ENCODE measurements at regions not wholly inside any gene's neighbourhood (a gene's known extent, or its start where the extent isn't known, plus 50 kb on each side); places are given as distances from the start of the nearest gene placed in this dataset.
"Not testable (repeated sequence)": the region's sequence is repeated elsewhere in the genome, so short reads cannot be mapped to it uniquely, and the experiment has no call there.

DNA sequence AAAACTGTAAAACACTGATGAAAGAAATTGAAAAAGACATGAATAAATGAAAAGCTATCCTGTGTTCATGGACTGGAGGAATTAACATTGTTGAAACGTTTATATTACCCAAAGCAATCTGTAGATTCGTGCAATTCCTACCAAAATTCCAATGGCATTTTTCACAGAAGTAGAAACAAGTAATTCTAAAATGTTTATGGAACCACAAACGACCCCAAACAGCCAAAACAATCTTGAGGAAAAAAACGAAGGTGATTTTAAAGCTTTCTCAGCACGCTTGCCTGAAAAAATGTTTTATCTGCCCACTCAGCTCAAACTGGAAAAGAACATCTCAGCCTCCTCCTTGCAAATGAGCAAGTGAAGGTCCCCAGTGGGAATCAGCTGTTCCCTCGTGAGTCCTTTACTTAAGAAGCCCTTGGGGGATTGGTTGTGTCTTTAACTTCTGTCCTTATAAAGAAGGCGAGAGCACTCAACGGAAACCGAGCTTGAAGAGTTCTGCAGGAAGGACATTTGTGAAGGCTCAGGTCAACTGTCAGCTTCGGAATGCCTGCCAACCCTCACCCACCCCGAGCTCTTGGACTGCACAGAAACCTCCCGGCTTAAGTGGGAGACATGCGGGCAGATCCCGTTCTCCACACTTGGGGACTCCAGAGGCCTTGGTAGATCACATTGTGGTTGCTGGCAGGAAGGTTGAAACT, 256.0 kb upstream of the IRS2 start:
- no peak overlapping the region for H3K9ac ChIP-seq (ENCODE audit: low read length)
- H3K27me3 ChIP-seq (ENCODE audit: control insufficient read depth, insufficient read depth, low read length), result peaks cover 7% of the 10 kb centered on the region
- H3K4me3 ChIP-seq (ENCODE audit: low read length), result no peak overlapping the region
- no peaks in the 10 kb centered on the region for H3K9me3 ChIP-seq (ENCODE audit: control insufficient read depth, low read depth, low read length)
- H3K4me1 ChIP-seq (ENCODE audit: control insufficient read depth, low read depth, low read length), result peaks cover 13% of the 10 kb centered on the region
- H3K27ac ChIP-seq (ENCODE audit: low read length), result no peak overlapping the region
- H3K36me3 ChIP-seq (ENCODE audit: control insufficient read depth, low read depth, low read length), result no peaks in the 10 kb centered on the region

DNA sequence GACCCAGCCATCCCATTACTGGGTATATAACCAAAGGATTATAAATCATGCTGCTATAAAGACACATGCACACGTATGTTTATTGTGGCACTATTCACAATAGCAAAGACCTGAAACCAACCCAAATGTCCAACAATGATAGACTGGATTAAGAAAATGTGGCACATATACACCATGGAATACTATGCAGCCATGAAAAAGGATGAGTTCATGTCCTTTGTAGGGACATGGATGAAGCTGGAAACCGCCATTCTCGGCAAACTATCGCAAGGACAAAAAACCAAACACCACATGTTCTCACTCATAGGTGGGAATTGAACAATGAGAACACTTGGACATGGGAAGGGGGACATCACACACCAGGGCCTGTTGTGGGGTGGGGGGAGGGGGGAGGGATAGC, 255.3 kb upstream of the IRS2 start:
- not testable (repeated sequence) for H3K4me3 ChIP-seq (ENCODE audit: low read length); H3K9me3 ChIP-seq (ENCODE audit: control insufficient read depth, low read depth, low read length); H3K36me3 ChIP-seq (ENCODE audit: control insufficient read depth, low read depth, low read length); H3K27ac ChIP-seq (ENCODE audit: low read length); H3K27me3 ChIP-seq (ENCODE audit: control insufficient read depth, insufficient read depth, low read length); H3K9ac ChIP-seq (ENCODE audit: low read length)
- H3K4me1 ChIP-seq (ENCODE audit: control insufficient read depth, low read depth, low read length), result peaks cover 13% of the 10 kb centered on the region

DNA sequence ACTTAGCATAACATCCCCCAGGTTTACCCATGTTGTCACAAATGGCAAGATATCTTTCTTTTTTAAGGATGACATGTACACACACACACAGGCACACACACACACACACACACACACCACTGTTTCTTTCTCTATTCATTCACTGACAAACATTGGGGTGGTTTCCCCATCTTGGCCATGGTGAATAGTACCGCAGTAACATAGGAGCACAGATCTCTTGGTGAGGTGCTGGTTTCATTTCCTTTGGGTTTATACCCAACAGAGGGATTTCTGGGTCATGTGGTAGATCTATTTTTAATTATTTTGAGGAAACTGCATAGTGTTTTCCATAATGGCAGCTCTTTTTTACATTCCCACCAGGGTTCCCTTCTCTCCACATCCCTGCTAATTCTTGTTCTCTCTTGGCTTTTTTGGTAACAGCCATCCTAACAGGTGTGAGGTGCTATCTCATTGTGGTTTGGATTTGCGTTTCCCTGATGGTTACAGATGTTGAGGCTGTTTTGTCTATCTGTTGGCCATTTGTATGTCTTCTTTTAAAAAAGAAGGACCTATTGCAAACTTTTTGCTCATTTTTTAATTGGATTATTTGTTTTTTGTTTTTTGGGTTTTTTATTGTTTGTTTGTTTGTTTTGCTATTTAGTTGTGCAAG, 251.7 kb upstream of the IRS2 start:
- H3K4me1 ChIP-seq (ENCODE audit: control insufficient read depth, low read depth, low read length), result peaks cover 5% of the 10 kb centered on the region
- H3K9me3 ChIP-seq (ENCODE audit: control insufficient read depth, low read depth, low read length), result no peaks in the 10 kb centered on the region
- H3K27ac ChIP-seq (ENCODE audit: low read length), result no peak overlapping the region
- no peak overlapping the region for H3K4me3 ChIP-seq (ENCODE audit: low read length)
- H3K36me3 ChIP-seq (ENCODE audit: control insufficient read depth, low read depth, low read length), result no peaks in the 10 kb centered on the region
- no peaks in the 10 kb centered on the region for H3K27me3 ChIP-seq (ENCODE audit: control insufficient read depth, insufficient read depth, low read length)
- H3K9ac ChIP-seq (ENCODE audit: low read length), result no peak overlapping the region

DNA sequence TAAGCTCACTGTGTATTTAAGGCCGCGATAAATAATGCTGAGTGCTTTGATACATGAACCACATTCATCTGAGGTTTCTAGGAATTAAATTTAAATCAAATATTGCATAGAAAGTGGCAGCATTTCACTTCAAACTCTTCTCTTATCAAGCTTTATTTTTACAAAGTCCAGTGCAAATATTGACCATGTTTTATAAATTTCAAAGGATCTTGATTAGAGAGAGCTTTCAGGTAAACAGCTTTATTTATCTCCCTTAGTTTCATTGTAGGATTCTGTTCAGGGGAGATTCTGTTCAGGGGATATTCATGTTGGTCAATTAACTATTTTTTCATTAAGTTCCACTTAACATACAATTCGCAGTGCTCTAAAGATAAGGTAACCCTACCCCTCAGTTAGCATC, 249.7 kb upstream of the IRS2 start:
- no peak overlapping the region for H3K27ac ChIP-seq (ENCODE audit: low read length)
- H3K9me3 ChIP-seq (ENCODE audit: control insufficient read depth, low read depth, low read length), result no peaks in the 10 kb centered on the region
- no peak overlapping the region for H3K4me3 ChIP-seq (ENCODE audit: low read length)
- H3K36me3 ChIP-seq (ENCODE audit: control insufficient read depth, low read depth, low read length), result no peaks in the 10 kb centered on the region
- H3K9ac ChIP-seq (ENCODE audit: low read length), result no peak overlapping the region
- H3K4me1 ChIP-seq (ENCODE audit: control insufficient read depth, low read depth, low read length), result peaks cover 5% of the 10 kb centered on the region
- H3K27me3 ChIP-seq (ENCODE audit: control insufficient read depth, insufficient read depth, low read length), result no peaks in the 10 kb centered on the region

DNA sequence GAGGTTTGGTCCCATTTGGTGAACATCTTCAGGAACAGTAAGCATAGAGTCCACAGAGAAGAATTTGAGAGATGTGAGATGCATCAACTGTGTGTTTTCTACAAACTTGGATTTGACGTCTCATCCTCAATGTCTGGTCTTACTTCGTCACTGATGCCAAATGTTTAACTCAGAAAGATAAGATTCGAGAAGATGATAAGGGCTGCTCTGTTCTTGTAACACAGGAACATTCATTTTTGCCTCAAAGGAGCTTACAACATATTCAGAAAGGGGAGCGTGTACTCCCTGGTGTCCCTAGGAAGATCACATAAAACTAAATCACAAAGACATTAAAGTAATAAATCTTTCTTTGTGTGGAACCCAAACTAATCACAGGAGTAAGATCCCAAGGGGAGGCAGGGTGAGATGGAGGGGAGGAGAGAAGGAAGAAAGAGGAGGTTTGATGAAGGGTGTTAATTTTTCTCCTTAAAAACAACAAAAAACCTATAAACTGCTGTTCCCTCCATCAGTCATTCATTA, 247.7 kb upstream of the IRS2 start:
- H3K27me3 ChIP-seq (ENCODE audit: control insufficient read depth, insufficient read depth, low read length), result no peaks in the 10 kb centered on the region
- no peaks in the 10 kb centered on the region for H3K9me3 ChIP-seq (ENCODE audit: control insufficient read depth, low read depth, low read length)
- H3K36me3 ChIP-seq (ENCODE audit: control insufficient read depth, low read depth, low read length), result no peaks in the 10 kb centered on the region
- no peak overlapping the region for H3K27ac ChIP-seq (ENCODE audit: low read length)
- peaks cover 5% of the 10 kb centered on the region for H3K4me1 ChIP-seq (ENCODE audit: control insufficient read depth, low read depth, low read length)
- H3K4me3 ChIP-seq (ENCODE audit: low read length), result no peak overlapping the region
- no peak overlapping the region for H3K9ac ChIP-seq (ENCODE audit: low read length)

DNA sequence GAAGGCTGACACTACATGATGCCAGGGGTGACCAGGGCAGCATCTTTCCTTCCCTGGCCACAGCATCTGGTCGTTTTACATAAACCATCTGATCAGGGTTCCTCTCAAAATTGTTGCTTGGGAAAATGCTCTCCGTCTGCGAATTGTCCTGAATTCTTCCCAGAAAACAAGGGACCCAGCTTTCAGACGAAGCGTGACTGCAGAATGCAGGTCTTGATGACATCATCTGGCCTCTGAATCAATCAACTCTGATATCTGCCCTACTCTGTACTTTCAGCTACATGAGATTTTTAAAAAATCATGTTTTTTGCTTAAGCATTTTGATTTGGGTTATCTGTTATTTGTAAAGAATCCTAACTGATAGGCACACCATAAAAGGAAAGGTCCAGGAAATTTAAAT, 246.6 kb upstream of the IRS2 start:
- Histone ChIP-seq H3K9ac (ENCODE audit: low read length) (no peak overlapping the region), H3K27me3 (ENCODE audit: control insufficient read depth, insufficient read depth, low read length) (no peaks in the 10 kb centered on the region), H3K27ac (ENCODE audit: low read length) (no peak overlapping the region), H3K36me3 (ENCODE audit: control insufficient read depth, low read depth, low read length) (no peaks in the 10 kb centered on the region), H3K9me3 (ENCODE audit: control insufficient read depth, low read depth, low read length) (no peaks in the 10 kb centered on the region), H3K4me3 (ENCODE audit: low read length) (no peak overlapping the region), H3K4me1 (ENCODE audit: control insufficient read depth, low read depth, low read length) (peaks cover 5% of the 10 kb centered on the region)

DNA sequence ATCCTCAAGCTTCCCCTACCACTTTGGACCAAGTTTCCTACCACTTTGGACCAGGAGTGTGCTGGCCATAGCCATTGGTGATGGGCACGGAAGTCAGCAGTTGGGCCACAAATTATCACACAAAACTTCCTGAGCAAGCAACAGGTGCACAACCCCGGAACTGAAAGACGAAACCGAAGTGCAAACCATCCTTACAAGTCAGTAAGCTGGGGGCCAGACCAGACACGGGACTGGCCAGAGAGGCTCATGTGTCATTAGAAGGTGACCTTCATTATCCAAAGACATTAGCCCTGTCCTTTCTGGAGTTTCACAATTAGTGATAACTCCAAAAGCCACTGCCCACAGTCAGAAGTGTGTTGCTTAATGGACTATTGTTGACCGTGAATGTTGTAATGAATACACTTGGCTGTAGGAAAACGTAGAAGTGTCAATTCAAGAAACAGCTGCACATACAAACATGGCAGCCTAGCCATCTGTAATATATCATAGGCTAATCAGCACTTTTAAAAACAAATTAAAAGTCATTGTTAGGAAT, 244.1 kb upstream of the IRS2 start:
- no peaks in the 10 kb centered on the region for H3K27me3 ChIP-seq (ENCODE audit: control insufficient read depth, insufficient read depth, low read length)
- no peak overlapping the region for H3K9ac ChIP-seq (ENCODE audit: low read length)
- no peak overlapping the region for H3K4me3 ChIP-seq (ENCODE audit: low read length)
- H3K9me3 ChIP-seq (ENCODE audit: control insufficient read depth, low read depth, low read length), result no peaks in the 10 kb centered on the region
- no peak overlapping the region for H3K27ac ChIP-seq (ENCODE audit: low read length)
- peaks cover 7% of the 10 kb centered on the region for H3K4me1 ChIP-seq (ENCODE audit: control insufficient read depth, low read depth, low read length)
- H3K36me3 ChIP-seq (ENCODE audit: control insufficient read depth, low read depth, low read length), result no peaks in the 10 kb centered on the region

DNA sequence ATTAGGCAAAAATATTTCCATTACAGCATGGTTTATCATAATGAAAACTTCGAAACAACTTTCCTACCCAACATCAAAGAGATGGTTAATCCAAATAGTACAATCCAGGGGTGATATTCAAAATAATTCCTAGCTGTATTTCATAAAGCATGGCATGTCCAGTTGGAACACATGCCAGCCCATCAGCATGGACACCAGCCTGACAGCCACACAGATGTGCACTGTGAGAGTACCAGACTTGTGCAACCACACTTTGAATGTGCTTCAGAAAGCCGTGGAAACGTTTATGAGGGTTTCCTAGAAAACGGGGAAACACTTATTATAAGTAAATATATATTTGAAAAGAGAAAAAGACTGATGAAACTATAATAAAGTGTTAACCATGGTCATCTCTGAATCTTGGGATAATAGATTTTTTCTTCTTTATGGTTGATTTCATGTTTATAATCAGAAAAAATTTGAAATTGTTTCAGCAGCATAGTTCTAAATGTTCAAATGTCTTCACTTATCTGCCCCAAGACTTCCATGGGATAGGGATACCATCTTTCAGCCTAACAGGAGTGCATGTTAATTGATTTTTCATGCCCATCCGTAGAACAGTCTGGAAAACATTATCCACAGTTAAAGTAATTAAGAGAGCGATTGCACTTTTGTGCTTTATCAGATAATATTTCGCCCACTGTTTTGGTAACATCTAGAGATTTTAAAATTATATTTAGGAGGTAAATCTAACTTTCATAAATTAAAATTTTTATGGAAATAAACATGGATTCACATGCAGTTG, 242.6 kb upstream of the IRS2 start:
- Histone ChIP-seq H3K27ac (ENCODE audit: low read length) (no peak overlapping the region), H3K4me1 (ENCODE audit: control insufficient read depth, low read depth, low read length) (peaks cover 7% of the 10 kb centered on the region)

DNA sequence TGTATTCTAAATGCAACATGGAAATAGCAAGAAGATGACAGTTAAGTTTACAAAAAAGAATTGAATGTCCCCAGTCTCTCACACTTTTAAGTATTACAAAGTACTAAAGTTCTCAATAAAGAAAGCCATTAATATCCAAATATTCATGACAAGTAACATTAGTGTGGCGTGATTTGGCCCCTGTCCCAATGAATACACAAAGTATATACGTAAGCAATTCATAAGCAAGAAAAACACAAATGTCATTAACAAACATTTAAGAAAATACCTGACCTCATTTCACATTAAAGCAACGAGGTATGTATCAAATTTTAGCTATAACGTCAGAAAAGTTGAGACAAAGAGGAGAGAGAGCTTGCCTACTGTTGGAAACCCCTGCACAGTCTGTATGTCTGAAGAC, 241.9 kb upstream of the IRS2 start:
- no peak overlapping the region for H3K9ac ChIP-seq (ENCODE audit: low read length)
- no peak overlapping the region for H3K27ac ChIP-seq (ENCODE audit: low read length)
- no peaks in the 10 kb centered on the region for H3K36me3 ChIP-seq (ENCODE audit: control insufficient read depth, low read depth, low read length)
- H3K9me3 ChIP-seq (ENCODE audit: control insufficient read depth, low read depth, low read length), result no peaks in the 10 kb centered on the region
- H3K4me1 ChIP-seq (ENCODE audit: control insufficient read depth, low read depth, low read length), result peaks cover 7% of the 10 kb centered on the region
- no peaks in the 10 kb centered on the region for H3K27me3 ChIP-seq (ENCODE audit: control insufficient read depth, insufficient read depth, low read length)
- no peak overlapping the region for H3K4me3 ChIP-seq (ENCODE audit: low read length)

More for the DNA sequence above, 242.6 kb upstream of the IRS2 start:
- H3K27me3 ChIP-seq (ENCODE audit: control insufficient read depth, insufficient read depth, low read length), result no peaks in the 10 kb centered on the region
- no peaks in the 10 kb centered on the region for H3K36me3 ChIP-seq (ENCODE audit: control insufficient read depth, low read depth, low read length)
- no peaks in the 10 kb centered on the region for H3K9me3 ChIP-seq (ENCODE audit: control insufficient read depth, low read depth, low read length)
- no peak overlapping the region for H3K9ac ChIP-seq (ENCODE audit: low read length)
- no peak overlapping the region for H3K4me3 ChIP-seq (ENCODE audit: low read length)

DNA sequence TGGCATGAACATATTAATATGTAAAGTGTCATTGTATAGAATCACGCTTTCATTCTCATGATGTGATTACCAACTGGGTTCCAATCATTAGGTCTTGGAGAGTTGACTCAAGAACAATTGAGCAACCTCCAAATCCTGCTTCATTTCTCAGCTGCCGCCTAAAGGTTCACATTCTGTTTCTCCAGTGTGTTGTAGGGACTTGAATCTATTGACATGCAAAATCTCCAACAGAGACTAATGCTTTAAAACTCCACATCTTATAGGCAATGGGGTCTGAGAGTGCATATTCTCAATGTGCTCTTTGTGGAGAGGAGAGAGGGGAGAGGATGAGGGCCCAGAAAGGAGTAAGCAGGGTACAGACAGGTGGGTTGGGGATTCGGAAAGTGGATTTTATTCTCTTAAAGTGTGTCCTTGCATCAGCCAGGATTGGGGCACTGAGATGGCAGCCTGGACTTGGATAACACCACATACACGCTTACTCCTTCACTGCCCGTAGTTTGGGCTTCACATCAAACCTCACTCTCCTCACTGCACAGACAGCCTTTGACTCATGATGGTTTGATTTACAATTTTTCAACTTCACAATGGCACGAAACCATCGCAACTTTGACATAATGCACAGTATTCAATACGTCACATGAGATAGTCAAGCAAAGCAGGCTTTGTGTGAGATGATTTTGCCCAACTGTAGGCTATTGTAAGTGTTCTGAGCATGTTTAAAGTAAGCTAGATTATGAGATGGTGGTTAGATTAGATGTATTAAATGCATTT, 241.3 kb upstream of the IRS2 start:
- no peak overlapping the region for H3K4me3 ChIP-seq (ENCODE audit: low read length)

DNA sequence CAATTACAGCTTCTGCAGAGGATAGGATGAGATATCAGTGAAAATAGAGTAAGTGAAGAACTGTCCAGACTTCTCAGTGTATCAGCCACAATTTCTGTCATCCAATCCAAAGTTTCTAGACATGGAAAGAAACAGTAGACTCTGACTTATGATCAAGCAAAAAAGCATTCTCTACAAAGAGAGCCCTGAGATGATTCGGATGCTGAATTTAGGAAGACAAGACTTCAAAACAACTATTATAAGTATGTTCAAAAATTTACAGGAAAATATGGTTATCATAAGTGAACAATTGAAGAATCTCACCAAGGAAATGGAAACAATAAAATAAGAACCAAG, 238.2 kb upstream of the IRS2 start:
- H3K9me3 ChIP-seq (ENCODE audit: control insufficient read depth, low read depth, low read length), result no peaks in the 10 kb centered on the region
- no peaks in the 10 kb centered on the region for H3K27me3 ChIP-seq (ENCODE audit: control insufficient read depth, insufficient read depth, low read length)
- no peak overlapping the region for H3K9ac ChIP-seq (ENCODE audit: low read length)
- no peak overlapping the region for H3K4me3 ChIP-seq (ENCODE audit: low read length)
- no peaks in the 10 kb centered on the region for H3K36me3 ChIP-seq (ENCODE audit: control insufficient read depth, low read depth, low read length)
- H3K4me1 ChIP-seq (ENCODE audit: control insufficient read depth, low read depth, low read length), result peaks cover 7% of the 10 kb centered on the region
- no peak overlapping the region for H3K27ac ChIP-seq (ENCODE audit: low read length)

More for the DNA sequence above, 241.3 kb upstream of the IRS2 start:
- H3K27ac ChIP-seq (ENCODE audit: low read length), result no peak overlapping the region
- no peaks in the 10 kb centered on the region for H3K36me3 ChIP-seq (ENCODE audit: control insufficient read depth, low read depth, low read length)
- H3K27me3 ChIP-seq (ENCODE audit: control insufficient read depth, insufficient read depth, low read length), result no peaks in the 10 kb centered on the region
- no peak overlapping the region for H3K9ac ChIP-seq (ENCODE audit: low read length)
- H3K4me1 ChIP-seq (ENCODE audit: control insufficient read depth, low read depth, low read length), result peaks cover 7% of the 10 kb centered on the region
- H3K9me3 ChIP-seq (ENCODE audit: control insufficient read depth, low read depth, low read length), result no peaks in the 10 kb centered on the region
